Stimulated activated CD8-positive, alpha-beta memory T cell treated with anti-CD3 and anti-CD28 coated beads, Interleukin-2, amount 100 ng/mL, for 1 hour (primary cell): ENCODE measurements at regions not wholly inside any gene's neighbourhood (a gene's known extent, or its start where the extent isn't known, plus 50 kb on each side); places are given as distances from the start of the nearest gene placed in this dataset.

Source experiments
- DNase-seq, 2 donors: peaks; one replicate each; pipeline ENCODE4 v3.0.0-alpha.2; 2020; ENCODE audit warnings: low read depth in 2 of 2

GRCh38 chr5:124645396-124645795 lies 101.0 kb downstream of the ZNF608 start:
- no peak for DNase-seq

GRCh38 chr5:124644582-124644981 lies 101.9 kb downstream of the ZNF608 start:
- DNase-seq: no peak

DNA sequence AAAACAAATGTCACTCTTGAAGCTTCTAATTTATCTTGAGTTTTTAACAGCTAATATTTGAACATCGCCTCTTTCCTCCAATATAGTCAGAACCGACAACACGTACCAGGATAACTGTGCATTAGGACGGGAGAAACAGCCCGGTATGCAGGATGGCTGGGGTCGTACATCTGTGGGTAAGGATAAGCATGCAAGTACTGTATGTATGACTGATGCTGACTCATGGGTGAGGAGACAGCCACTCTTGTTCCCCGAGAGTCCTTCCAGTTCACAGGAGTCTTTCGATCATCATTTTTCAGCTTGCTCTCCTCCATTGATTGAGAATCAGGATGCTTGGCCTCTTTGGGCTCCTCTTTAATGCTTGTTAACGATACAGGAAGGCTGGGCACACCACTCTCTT lies 102.3 kb downstream of the ZNF608 start:
- no peak for DNase-seq

DNA sequence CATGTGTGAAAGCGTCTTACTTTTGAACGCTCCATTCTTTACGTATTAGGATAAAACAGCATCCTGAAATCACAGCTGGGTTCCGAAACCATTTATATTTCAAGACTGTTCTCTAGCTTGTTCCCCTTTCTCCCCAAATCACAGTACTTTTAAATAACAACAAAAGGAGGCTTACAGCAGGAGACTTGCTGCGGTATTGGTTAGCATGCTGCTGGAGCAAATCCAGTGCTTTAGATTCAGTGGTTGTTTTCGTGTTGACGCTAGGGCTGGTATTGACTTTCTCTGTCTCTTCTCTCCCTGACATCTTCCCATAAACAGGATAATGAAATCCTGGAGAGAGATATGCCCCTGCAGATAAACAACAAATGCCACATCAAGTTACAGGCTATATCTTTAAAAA lies 103.1 kb downstream of the ZNF608 start:
- no peak for DNase-seq

GRCh38 chr5:124642151-124642550 lies 104.3 kb downstream of the ZNF608 start:
- DNase-seq: no peak

DNA sequence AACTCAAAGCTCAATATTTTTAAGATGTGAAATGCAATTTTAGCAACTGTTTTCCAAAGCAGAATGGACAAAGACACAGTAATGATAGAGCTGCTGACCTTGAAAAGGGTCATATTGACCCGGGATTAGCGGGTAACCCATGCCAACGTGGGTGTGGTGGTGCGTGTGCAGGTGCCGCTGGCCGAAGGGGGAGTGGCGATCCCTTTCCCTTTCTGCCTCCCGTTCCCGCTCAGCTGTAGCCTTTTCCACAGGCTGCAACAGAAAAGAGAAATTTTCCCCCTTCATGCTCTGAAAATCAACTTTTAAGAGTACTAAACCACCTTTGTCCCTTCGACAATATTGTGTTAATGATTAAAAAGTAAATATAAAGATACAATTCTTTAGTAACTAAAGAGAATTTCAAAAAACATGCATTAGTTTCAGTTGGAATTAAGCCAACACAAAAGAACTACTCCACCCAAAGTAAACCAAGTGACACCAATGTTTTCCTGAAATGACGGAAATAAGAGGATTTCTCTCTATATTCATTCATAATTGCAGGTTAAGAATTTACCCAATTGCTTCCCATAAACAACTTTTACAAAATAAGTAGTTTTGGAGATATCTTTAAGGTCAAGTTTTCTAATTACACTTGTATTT lies 105.2 kb downstream of the ZNF608 start:
- no peak for DNase-seq

GRCh38 chr5:124639095-124639665 lies 107.3 kb downstream of the ZNF608 start:
- no peak for DNase-seq

DNA sequence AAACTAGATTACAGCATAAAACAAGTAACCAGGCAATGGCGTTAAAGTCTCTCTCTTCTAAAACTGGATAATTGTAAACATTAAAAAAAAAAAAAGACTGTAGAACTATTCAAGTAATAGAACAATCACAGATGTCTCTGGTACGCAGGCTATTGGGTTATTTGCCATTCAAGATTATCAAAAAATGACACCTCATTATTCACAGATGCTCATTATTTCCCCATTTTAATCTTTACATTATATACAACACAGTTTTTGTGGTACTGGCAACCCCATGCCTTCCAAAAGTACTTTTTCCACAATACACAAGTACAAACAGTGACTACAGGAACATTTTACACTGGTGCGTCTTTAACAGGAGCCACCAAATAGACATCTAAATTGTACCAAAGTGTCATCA lies 109.4 kb downstream of the ZNF608 start:
- DNase-seq: no peak

GRCh38 chr5:124634741-124635323 lies 111.6 kb downstream of the ZNF608 start:
- no peak for DNase-seq

DNA sequence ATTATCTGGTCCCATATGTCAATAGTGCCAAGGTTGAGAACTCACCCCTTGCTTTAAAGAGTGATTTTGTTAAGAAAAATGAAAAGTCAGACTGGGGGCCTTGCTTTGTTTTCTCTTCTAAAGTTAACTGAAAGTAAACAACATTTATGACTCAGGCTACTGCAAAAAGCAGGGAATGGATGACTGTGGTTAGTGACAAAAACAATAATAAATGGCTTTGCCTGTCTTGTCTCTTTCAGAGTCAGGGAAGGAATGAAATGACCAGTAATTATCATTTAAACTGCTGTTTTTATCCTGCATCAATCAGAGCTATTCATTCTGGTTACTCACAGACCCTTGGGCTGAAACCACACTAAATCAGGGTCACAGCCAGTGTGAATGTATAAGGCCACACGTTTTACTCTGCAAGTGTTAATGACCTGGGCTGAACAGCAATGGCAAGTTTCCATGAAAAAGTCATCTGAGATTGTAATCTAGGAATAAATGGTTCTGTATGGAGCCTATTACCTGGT lies 112.2 kb downstream of the ZNF608 start:
- DNase-seq: no peak

- DNase-seq: no peak
Observed at GRCh38 chr5:124633209-124633608, 113.2 kb downstream of the ZNF608 start.

- no peak for DNase-seq
Observed at GRCh38 chr5:124631874-124632550, 114.4 kb downstream of the ZNF608 start.

GRCh38 chr5:124630767-124631704 lies 115.4 kb downstream of the ZNF608 start:
- DNase-seq: no peak

- DNase-seq: no peak
Observed at GRCh38 chr5:124628721-124629596, 117.5 kb downstream of the ZNF608 start.

DNA sequence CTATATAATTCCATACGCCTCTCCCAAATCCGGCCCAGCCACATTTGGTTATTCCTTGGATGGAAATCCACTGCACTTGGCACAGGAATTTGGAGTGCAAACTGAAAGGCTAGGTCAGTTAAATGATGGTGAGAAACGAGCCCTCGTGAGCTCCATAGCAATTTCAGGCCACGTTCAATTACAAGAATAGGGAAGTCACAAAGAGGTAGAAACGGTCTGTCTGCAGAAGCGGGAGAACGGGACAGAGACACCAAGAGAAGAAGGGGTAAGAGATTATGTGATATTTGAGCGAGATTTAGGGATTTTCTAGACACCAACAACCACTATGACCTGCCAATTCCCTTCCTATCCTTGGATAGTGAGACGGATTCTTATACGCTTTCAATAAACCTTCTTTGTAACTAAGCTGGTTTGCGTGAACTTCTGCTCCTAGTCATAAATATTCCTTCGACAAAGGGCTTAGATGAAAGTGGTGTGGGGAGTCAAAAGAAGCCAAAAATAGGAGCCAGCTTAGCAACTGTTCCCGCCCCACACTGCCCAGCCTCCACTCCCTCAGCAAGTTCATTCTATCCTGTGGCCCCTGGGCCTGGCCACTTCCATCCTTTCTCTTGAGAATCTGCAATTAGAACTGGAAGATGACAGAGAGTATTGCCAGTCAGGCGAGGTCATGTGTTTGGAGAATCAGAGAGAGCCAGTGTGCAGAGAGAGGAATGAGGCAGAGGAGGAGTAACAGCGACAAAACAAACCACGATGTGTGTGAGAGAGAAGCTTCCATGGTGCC lies 118.4 kb downstream of the ZNF608 start:
- no peak for DNase-seq

DNA sequence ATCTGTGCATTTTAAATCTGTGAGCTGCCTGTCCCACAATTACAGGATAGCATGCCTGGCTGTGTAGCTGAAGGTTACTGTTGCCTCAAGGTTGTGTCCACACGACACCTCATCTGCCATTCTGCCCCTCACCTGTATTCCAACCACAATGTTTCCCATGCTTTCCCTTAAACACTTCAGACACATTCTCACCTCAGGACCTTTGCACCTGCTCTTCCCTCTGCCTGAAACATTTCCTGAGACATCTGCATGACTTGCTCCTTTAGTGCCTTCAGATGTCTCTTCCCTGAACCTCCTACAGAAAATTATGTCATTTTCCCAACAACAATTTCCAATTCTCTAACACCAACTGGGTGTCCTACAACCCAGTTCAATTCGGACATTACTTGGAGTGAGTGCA lies 120.4 kb downstream of the ZNF608 start:
- DNase-seq: no peak

DNA sequence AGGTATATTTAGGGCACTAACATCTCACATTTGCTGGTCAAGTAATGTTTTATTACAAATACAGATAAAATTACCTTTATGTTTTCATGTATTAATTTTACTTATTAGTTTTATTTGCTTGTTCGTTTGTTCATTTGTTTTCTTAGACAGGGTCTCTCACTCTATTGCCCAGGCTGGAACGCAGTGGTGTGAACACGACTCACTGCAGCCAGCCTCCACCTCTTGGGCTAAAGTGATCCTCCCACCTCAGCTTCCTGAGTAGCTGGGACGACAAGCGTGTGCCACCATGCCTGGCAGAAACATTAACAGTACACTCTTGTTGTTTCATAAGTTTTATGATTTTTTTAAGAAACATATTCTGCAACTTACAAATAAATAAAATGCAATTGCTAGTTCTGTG lies 123.2 kb downstream of the ZNF608 start:
- no peak for DNase-seq

DNA sequence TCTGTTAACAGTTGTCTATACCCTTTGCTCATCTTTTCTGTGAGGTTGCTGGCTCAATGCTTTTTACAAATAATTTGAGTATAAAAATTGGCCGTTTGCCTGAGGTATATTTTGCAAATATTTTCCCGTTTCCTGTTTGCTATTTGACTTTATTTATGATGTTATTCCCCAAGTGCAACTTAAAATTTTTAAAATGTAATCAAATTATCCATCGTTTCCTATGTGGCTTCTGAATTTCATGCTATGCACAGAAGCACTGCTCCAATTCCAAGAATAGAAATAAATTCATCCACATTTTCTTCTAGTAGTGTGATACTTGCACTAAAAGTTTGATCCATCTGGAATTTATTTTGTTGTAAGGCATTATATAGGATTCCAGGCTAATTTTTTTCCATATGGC lies 123.6 kb downstream of the ZNF608 start:
- no peak for DNase-seq

DNA sequence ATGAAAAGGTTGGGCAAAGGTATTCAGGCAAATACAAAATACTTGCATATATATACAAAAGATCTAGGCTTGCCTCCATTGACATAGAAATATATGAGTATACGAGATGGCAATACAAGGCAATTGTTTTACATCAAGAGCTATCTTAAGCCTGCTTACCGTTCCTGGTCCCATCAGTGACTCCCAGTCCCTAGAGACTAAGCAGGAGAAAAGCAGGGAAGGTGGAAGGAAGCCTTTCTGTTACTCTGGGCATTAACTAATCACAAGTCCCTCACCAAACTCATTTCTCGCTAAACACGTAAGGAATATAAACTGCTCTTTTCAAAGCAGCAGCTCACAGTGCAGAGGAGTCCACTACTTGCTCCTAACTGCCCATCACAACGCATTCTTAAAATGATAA lies 125.2 kb downstream of the ZNF608 start:
- no peak for DNase-seq

GRCh38 chr5:124620743-124621142 lies 125.7 kb downstream of the ZNF608 start:
- no peak for DNase-seq
